ENCODE measurements at regions not wholly inside any gene's neighbourhood (a gene's known extent, or its start where the extent isn't known, plus 50 kb on each side); places are given as distances from the start of the nearest gene placed in this dataset.

DNA sequence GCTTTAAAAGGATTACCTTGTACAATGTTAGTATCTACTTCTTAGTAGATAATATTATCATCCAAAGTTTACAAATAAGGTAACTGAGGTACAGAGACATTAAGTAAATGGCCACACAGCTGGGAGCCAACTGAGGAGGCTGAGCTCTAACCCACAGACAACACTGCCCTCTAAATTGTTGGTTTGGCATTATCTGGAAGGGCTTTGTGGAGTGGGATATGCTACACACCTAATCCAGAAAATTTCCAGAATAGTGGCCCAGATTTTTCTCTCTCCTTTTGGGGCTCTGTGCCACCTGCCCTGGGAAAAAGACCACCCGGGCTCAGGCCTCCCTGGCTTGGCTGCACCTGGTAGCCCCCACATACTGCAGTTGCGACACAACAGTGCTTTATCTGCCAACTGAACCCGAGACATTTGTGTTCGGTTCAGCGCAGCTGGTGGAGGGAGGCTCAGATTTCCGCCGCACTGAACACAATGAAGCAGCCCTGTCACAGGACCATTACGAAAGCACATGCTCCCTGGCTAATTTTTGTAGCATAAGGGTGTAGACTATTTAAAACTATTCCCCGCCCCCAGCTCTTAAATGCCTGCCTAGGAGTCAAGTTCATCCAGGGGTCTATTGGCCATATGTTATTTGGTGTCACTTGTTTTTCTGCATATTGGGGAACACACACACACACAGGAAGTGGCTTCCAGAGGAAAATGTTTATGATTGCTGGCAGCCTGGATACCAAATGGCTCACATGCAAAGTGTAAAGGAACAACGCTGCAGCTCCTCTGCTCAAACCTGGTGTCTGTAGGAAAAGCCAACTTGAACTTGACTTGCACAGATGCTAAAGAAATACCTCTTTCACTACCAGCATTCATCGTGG is 92.3 kb upstream of the ESRRG start:
- H3K9me3 ChIP-seq (ENCODE audit: low read length) = no peaks in the 10 kb centered on the region
- TF ChIP-seq EZH2phosphoT487 (IDR thresholded peaks at IDR 0.05; ENCODE audit: borderline replicate concordance, low read depth, low read length) = no peak
- TF ChIP-seq, protein P1, sequence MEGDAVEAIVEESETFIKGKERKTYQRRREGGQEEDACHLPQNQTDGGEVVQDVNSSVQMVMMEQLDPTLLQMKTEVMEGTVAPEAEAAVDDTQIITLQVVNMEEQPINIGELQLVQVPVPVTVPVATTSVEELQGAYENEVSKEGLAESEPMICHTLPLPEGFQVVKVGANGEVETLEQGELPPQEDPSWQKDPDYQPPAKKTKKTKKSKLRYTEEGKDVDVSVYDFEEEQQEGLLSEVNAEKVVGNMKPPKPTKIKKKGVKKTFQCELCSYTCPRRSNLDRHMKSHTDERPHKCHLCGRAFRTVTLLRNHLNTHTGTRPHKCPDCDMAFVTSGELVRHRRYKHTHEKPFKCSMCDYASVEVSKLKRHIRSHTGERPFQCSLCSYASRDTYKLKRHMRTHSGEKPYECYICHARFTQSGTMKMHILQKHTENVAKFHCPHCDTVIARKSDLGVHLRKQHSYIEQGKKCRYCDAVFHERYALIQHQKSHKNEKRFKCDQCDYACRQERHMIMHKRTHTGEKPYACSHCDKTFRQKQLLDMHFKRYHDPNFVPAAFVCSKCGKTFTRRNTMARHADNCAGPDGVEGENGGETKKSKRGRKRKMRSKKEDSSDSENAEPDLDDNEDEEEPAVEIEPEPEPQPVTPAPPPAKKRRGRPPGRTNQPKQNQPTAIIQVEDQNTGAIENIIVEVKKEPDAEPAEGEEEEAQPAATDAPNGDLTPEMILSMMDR (conservative IDR thresholded peaks at IDR 0.05; ENCODE audit: low read length) = no peak
- H3K36me3 ChIP-seq (ENCODE audit: insufficient read depth, low read length) = no peaks in the 10 kb centered on the region
- H4K20me1 ChIP-seq (ENCODE audit: insufficient read depth, low read length) = no peaks in the 10 kb centered on the region
- intact Hi-C loops (cut with micrococcal nuclease; ENCODE audit: unreplicated experiment) = no loop called here
- H3K4me1 ChIP-seq (ENCODE audit: insufficient read depth, low read length, poor library complexity, severe bottlenecking) = no peaks in the 10 kb centered on the region
- H3K27ac ChIP-seq (ENCODE audit: low read depth, low read length, poor library complexity, severe bottlenecking) = no peak overlapping the region
- ChIA-PET POLR2A (interaction anchor here (0.6 to 1.2 kb wide), 2 partner anchors 11 to 12 kb away, joined by 3 read pairs; no protein-coding TSS in a partner anchor), CTCF (ENCODE audit: unreplicated experiment) (no interaction called here)
- no peaks in the 10 kb centered on the region for H3K9me2 ChIP-seq (ENCODE audit: insufficient read depth, low read length)
- H3K4me3 ChIP-seq (ENCODE audit: low read depth, low read length, poor library complexity, severe bottlenecking) = no peak overlapping the region
- no peak for DNase-seq (ENCODE audit: low spot score)
- H3K79me2 ChIP-seq (ENCODE audit: insufficient read depth, low read depth, low read length) = no peaks in the 10 kb centered on the region
- H2AFZ ChIP-seq (ENCODE audit: low read length) = no peak overlapping the region
- H3K4me2 ChIP-seq (ENCODE audit: low read length) = no peak overlapping the region
- no TSS peak for BruUV-seq (replicated peaks)

DNA sequence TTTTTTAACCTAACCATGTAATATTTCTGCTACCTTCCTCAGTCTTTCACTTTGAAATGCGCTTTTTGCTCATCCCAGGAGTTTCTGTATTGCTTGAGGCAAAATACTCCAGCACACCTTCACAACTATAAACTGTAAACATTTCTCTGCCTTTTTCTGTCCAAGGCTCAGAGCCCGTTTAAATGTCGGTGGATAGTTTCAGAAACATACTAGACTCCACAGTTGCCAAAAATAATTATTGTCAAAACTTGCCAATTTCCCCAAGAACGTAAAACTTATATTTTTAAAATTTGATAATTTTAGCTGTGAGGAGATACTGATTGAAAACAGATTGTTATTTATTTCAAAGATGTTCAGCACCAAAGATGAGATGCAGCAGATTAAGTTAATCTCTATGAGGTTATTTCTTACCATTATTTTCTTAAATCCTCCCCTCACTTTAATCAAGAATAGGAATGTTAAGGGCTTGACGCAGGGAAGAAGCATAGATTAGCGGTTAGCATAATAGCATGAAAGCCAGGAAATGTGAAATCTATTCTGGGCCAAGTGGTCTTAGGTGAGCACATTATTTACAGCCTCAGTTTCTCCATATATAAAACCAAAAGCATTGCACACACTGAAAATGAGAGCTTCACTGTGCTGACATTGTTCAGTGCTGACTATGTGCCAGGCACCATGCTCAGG is 91.5 kb upstream of the ESRRG start:
- H3K27ac ChIP-seq (ENCODE audit: low read depth, low read length, poor library complexity, severe bottlenecking) = no peak overlapping the region
- H3K36me3 ChIP-seq (ENCODE audit: insufficient read depth, low read length) = no peaks in the 10 kb centered on the region
- TF ChIP-seq, protein P1 (conservative IDR thresholded peaks at IDR 0.05; ENCODE audit: low read length) = no peak
- TF ChIP-seq EZH2phosphoT487 (IDR thresholded peaks at IDR 0.05; ENCODE audit: borderline replicate concordance, low read depth, low read length) = no peak
- no peaks in the 10 kb centered on the region for H3K4me1 ChIP-seq (ENCODE audit: insufficient read depth, low read length, poor library complexity, severe bottlenecking)
- H3K9me2 ChIP-seq (ENCODE audit: insufficient read depth, low read length) = no peaks in the 10 kb centered on the region
- BruUV-seq (replicated peaks) = no TSS peak
- ChIA-PET CTCF (ENCODE audit: unreplicated experiment) (no interaction called here), POLR2A (no interaction called here)
- DNase-seq (ENCODE audit: low spot score) = no peak
- H3K9me3 ChIP-seq (ENCODE audit: low read length) = no peaks in the 10 kb centered on the region
- no peak overlapping the region for H2AFZ ChIP-seq (ENCODE audit: low read length)
- H3K79me2 ChIP-seq (ENCODE audit: insufficient read depth, low read depth, low read length) = no peaks in the 10 kb centered on the region
- H3K4me2 ChIP-seq (ENCODE audit: low read length) = no peak overlapping the region
- H3K4me3 ChIP-seq (ENCODE audit: low read depth, low read length, poor library complexity, severe bottlenecking) = no peak overlapping the region
- H4K20me1 ChIP-seq (ENCODE audit: insufficient read depth, low read length) = no peaks in the 10 kb centered on the region
- intact Hi-C loops (cut with micrococcal nuclease; ENCODE audit: unreplicated experiment) = no loop called here

DNA sequence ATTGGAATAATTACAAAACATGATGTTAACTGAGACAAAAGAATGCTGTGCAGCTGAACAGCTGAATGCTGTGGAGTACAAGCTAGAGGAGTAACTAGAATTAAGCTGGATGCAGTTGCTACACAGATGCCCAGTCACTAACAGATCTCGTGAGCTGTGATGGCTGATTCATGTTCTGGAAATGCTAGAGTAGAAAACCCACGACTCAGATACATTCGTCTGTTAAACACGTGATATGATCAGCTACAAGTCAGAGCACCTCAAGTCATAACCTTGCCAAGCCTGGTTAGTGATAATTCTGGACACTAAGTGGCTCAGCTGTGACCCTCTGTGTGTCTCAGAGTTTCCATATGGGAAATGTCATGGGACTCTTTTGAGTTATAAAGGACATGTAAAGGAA is 89.7 kb upstream of the ESRRG start:
- no peak for DNase-seq (ENCODE audit: low spot score)
- Histone ChIP-seq H3K79me2 (ENCODE audit: insufficient read depth, low read depth, low read length) (no peaks in the 10 kb centered on the region), H3K4me3 (ENCODE audit: low read depth, low read length, poor library complexity, severe bottlenecking) (no peak overlapping the region), H3K9me2 (ENCODE audit: insufficient read depth, low read length) (no peaks in the 10 kb centered on the region), H3K4me2 (ENCODE audit: low read length) (no peak overlapping the region), H3K36me3 (ENCODE audit: insufficient read depth, low read length) (no peaks in the 10 kb centered on the region), H4K20me1 (ENCODE audit: insufficient read depth, low read length) (no peaks in the 10 kb centered on the region), H3K9me3 (ENCODE audit: low read length) (no peaks in the 10 kb centered on the region), H2AFZ (ENCODE audit: low read length) (no peak overlapping the region), H3K4me1 (ENCODE audit: insufficient read depth, low read length, poor library complexity, severe bottlenecking) (no peaks in the 10 kb centered on the region), H3K27ac (ENCODE audit: low read depth, low read length, poor library complexity, severe bottlenecking) (no peak overlapping the region)
- BruUV-seq (replicated peaks) = no TSS peak
- TF ChIP-seq, protein P1 (conservative IDR thresholded peaks at IDR 0.05; ENCODE audit: low read length) = no peak
- no peak for TF ChIP-seq EZH2phosphoT487 (IDR thresholded peaks at IDR 0.05; ENCODE audit: borderline replicate concordance, low read depth, low read length)
- CTCF ChIA-PET (ENCODE audit: unreplicated experiment) = no interaction called here
- POLR2A ChIA-PET = no interaction called here
- intact Hi-C loops (cut with micrococcal nuclease; ENCODE audit: unreplicated experiment) = no loop called here

Data from OCI-LY7 (cell line).